DMS153 (cell line): ENCODE measurements at regions not wholly inside any gene's neighbourhood (a gene's known extent, or its start where the extent isn't known, plus 50 kb on each side); places are given as distances from the start of the nearest gene placed in this dataset.

Experiments used
- DNase-seq: peaks from one replicate; lab custom pipeline; 2025; lab: John Stamatoyannopoulos, UW

GRCh38 chr10:1952126-1953095 lies 215.1 kb upstream of the ADARB2 start:
- no peak for DNase-seq

GRCh38 chr10:1950803-1951495 lies 213.6 kb upstream of the ADARB2 start:
- no peak for DNase-seq

DNA sequence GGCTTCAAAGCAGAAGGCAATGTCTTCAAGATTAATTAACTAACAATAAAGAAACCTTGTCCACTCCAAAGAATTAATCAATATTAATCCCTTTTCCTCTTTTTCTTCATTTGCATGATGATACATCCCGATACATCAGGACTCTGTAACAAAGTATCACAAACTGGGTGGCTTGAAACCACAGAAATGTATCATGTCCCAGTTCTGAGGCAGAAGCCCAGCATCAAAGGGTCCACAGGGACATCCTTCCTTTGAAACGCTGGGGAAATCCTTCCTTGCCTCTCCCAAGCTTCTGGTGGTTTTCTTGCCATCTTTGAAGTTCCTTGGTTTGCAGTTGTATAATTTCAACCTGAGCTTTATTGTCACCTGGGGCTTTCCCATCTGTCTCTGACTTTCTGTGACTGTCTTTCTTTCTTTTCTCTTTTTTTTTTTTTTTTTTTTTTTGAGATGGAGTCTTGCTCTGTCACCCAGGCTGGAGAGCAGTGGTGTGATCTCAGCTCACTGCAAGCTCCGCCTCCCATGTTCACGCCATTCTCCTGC lies 210.2 kb upstream of the ADARB2 start:
- DNase-seq: no peak

GRCh38 chr10:1944487-1944886 lies 207.2 kb upstream of the ADARB2 start:
- DNase-seq: no peak

- DNase-seq: no peak
These were observed 205.2 kb upstream of the ADARB2 start for GRCh38 chr10:1942478-1942877.

DNA sequence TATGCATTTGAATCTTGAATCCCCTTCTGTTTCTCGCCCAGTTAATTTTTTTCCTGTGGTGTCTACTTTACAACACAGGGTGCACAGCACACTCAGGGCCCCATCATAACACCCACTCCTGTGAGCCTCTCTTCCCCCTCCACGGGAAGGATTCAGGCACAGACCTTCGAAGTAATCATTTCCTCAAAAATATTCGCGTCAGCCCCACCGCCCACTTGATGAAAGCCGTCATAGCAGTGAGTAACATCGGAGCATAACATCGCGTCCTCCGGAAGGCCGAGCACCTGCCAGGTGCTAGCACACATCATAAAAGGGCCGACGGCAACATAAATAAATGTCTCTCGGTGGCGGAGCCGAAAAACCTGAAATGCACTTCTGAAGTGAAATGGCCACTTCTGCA lies 201.7 kb upstream of the ADARB2 start:
- peak; percentile 32 for DNase-seq

DNA sequence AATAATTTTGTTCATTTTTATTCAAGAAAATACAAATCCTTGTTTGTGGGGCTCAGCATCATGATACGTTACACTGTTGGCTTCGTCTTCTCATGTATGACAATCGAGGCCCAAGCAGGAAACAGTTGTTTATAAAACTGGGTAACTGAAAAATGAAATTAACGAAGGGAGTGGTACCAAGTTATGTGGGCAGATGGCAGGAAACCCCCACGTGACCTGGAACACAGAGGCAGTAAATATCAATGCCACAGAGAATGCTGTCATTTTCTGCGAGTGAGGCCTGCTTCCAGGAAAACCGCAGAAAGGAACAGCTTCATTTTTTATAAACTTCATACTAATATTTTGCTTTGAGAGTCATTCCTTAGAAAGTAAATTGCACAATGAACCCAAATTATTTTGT lies 201.0 kb upstream of the ADARB2 start:
- DNase-seq: no peak

GRCh38 chr10:1935912-1936311 lies 198.6 kb upstream of the ADARB2 start:
- DNase-seq: no peak

- DNase-seq: no peak
These were observed 195.9 kb upstream of the ADARB2 start for GRCh38 chr10:1933215-1933614.

DNA sequence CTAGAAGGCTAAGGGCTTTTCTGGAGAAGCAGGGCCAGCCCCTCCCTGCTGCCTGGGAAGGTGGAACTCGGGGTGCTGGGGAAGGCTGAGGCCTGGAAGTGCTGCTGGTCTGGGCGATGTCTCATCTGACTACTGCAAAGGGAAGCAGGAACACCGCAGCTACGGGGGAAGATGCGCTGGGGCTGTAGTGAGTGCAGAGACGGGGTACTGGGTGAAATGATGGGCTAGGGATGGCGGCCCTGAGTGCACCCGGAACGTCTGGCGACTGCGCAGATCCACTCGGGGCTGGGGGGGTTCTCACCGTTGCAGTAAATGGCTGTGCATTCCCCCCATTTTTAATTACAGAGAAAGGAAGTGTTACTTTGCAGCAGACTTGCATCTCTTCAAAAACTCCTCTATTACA lies 195.4 kb upstream of the ADARB2 start:
- DNase-seq: no peak

DNA sequence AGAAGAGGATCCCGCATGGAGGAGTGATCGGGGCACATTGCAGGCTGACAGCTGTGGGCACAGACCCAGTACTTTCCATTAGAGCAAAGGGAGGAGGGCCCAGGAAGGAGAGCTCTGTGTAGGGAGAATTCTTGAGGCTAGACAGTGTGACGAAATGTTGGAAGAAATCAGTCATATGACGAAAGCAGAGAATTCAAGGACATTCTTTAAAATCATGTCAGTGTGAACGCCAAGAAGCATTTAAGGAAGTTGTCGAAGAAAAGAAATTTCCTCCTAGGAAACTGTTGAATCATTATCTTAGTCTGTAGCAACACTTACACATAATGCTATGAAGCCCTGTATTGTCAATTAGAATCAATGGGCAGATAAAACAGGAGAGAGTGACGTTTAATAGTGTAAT lies 191.3 kb upstream of the ADARB2 start:
- DNase-seq: no peak

GRCh38 chr10:1923998-1924397 lies 186.7 kb upstream of the ADARB2 start:
- no peak for DNase-seq

DNA sequence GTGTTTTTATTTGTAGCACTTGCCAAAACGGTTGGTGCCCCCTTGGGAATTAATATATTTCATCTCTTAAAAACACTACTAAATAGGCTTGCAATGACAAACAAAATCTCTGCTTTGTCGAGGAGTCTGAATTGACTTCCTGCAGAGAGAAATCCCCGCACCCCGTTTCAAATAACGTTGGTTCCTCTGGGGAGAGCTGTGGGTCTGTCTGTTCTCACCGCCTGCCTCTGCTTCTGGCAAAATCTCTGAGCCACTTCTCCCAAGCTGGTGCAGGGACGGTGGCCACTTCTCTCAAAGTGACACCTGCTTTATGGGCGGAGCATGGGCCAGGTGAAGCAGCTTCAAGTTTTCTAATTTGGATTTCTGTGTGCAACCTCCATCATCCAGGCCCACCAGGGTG lies 186.3 kb upstream of the ADARB2 start:
- no peak for DNase-seq

- DNase-seq: no peak
These were observed 183.6 kb upstream of the ADARB2 start for GRCh38 chr10:1920941-1921340.

DNA sequence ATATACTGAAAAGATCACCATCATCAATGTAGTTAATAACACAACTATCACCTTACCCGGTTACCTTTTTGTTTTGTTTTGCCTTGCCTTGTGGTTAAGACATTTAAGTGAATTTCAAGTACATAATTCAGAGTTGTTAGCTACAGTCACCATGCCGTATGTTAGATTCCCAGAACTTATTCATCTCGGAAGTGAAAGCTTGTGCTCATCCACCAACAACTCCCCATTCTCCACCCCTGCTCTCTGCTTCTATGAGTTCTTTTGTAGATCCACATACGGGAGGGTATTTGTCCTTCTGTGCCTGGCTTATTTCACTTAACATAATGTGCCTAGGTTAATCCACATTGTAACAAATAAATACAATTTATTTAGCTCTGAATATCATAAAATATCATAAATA lies 182.8 kb upstream of the ADARB2 start:
- no peak for DNase-seq

DNA sequence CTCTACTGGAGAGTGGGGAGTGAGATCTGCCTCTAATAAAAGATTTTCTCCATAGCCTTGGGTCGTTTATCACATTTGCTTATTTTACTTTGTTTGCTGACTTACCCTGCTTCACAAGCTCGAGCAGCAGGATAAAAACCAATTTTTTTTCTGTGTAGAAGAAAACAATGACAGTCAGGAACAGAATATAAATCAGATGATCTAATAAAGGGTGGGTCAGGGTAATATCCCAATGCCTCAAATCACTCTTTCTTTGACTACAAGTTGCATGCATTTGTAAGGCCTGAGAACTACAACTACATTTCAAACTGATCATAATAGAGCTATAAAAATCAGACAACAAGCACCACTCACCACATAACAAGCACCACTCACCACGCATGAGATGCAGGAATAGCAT lies 174.4 kb upstream of the ADARB2 start:
- no peak for DNase-seq

DNA sequence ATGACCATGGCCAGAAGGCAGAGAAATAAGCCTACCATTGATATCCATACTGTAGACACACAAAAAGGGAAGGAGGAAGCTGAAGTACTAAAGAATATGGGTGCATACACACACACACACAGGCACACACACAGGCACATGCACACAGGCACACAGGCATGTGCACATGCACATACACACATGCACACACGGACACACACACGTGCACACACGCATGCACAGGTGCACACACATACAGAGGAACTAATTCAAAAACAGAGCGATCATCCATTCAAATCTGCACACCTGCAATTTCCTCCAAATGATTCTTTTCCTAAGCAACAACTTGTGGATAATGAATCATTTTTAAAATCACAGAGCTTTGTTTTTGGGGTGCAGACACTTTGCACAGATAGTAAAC lies 166.7 kb upstream of the ADARB2 start:
- no peak for DNase-seq

GRCh38 chr10:1896153-1896552 lies 158.8 kb upstream of the ADARB2 start:
- DNase-seq: no peak

DNA sequence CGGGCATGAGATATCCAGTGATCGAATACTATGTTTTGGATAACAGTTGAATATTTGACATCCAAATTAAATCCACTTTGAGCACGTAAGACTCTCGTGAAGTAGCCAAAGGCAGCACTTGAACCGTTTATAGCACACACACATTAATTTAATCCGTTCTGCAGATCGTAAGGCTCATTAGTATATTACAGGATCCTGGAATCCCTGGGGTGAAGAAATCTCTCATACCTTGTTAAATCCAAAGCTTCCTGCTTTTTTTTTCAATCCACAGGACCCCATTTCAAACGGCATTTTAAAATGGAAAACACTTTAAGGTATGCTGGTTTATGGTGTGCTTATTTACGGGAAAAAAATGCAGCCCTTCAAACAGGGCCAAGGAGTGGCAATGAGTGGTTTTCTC lies 158.4 kb upstream of the ADARB2 start:
- DNase-seq: no peak

GRCh38 chr10:1894912-1895311 lies 157.6 kb upstream of the ADARB2 start:
- DNase-seq: no peak

DNA sequence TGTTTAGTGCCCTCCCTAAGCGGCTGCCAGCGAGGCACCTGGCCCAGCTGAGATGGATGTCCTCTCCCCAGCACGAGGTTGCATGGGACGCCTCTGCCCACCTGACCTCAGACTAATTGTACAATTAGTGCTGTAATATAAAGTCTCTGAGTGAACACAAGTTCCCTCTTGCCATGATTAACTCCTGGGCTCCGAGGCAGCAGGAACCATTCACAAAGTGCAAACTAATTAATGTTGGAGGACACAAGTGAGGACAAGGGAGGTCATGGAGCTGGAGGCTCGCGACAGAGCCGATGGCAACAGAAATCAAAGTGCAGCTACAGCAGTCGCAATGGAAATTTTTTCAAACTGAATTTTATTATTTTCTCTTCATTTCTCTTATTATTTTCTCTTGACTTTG lies 156.6 kb upstream of the ADARB2 start:
- DNase-seq: no peak

DNA sequence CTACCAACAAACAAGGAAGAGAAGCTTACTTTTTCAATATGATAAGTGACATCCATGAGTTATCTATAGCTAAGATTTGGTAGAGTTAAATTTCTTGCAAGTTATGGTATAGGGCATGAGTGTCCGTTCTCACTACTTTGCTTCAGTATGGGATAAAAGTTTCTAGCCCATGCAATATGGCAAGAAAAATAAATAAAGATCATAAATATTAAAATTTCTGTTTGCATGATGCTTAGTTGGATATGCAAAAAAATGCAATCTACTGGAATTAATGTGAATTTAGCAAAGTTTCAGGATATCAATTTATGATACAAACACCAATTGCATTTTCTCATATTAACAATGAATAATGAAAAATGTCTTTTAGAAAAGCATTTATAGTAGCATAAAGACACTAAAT lies 148.7 kb upstream of the ADARB2 start:
- DNase-seq: no peak

DNA sequence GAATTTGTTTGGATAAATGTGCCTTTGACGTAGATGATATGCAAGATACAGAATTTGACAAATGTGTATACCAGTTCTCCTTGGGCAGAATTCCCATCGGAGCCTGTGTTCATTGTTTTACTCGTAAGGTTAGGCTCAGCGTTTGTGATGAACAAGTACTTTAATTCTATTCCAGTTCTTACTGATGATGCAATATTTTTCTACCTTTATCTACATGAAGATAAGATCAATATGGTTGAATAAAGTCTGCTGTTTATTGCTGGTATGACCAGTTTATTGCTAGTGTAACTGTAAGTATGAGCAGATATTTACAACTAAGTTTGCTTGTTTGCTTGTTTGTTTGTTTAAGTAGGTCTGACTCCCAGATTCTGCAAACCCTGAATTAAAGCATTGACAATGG lies 145.4 kb upstream of the ADARB2 start:
- DNase-seq: no peak
